ENCODE measurements at regions not wholly inside any gene's neighbourhood (a gene's known extent, or its start where the extent isn't known, plus 50 kb on each side); places are given as distances from the start of the nearest gene placed in this dataset.

GRCh38 chr18:45494811-45495210 is 120.5 kb upstream of the SLC14A2 start:
- no peaks in the 10 kb centered on the region for H3K27me3 ChIP-seq (ENCODE audit: control insufficient read depth, insufficient read depth, low read length)
- no peak overlapping the region for H3K27ac ChIP-seq (ENCODE audit: low read length)
- H3K4me3 ChIP-seq (ENCODE audit: low read length): no peak overlapping the region
- no peaks in the 10 kb centered on the region for H3K9me3 ChIP-seq (ENCODE audit: control insufficient read depth, insufficient read depth, low read length)
- no CpG with 5 or more reads among the region's 6 CpGs for WGBS (ENCODE audit: insufficient coverage, insufficient read length)
- DNase-seq (ENCODE audit: low read depth, low spot score): no peak
- no peaks in the 10 kb centered on the region for H3K36me3 ChIP-seq (ENCODE audit: control insufficient read depth, insufficient read depth, low read length)
- no peaks in the 10 kb centered on the region for H3K4me1 ChIP-seq (ENCODE audit: control insufficient read depth, insufficient read depth, low read length)

DNA sequence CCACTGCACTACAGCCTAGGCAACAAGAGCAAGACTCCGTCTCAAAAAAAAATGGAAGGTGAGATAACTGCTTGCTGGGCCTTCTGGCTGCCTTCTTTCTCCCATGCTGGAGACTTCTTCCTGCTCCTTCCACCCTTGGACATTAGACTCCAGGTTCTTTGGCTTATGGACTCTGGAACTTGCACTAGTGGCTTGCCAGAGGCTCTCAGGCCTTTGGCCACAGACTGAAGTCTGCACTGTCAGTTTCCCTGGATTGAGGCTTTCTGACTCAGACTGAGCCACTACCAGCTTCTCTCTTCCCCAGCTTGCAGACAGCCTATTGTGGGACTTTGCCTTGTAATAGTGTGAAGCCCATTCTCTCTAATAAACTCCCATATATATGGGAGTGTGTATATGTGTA is 118.5 kb upstream of the SLC14A2 start:
- Histone ChIP-seq H3K36me3 (ENCODE audit: control insufficient read depth, insufficient read depth, low read length) (no peaks in the 10 kb centered on the region), H3K9me3 (ENCODE audit: control insufficient read depth, insufficient read depth, low read length) (no peaks in the 10 kb centered on the region), H3K4me3 (ENCODE audit: low read length) (no peak overlapping the region), H3K4me1 (ENCODE audit: control insufficient read depth, insufficient read depth, low read length) (no peaks in the 10 kb centered on the region), H3K27ac (ENCODE audit: low read length) (no peak overlapping the region), H3K27me3 (ENCODE audit: control insufficient read depth, insufficient read depth, low read length) (no peaks in the 10 kb centered on the region)
- DNase-seq (ENCODE audit: low read depth, low spot score): no peak
- no CpG with 5 or more reads among the region's 1 CpG for WGBS (ENCODE audit: insufficient coverage, insufficient read length)

DNA sequence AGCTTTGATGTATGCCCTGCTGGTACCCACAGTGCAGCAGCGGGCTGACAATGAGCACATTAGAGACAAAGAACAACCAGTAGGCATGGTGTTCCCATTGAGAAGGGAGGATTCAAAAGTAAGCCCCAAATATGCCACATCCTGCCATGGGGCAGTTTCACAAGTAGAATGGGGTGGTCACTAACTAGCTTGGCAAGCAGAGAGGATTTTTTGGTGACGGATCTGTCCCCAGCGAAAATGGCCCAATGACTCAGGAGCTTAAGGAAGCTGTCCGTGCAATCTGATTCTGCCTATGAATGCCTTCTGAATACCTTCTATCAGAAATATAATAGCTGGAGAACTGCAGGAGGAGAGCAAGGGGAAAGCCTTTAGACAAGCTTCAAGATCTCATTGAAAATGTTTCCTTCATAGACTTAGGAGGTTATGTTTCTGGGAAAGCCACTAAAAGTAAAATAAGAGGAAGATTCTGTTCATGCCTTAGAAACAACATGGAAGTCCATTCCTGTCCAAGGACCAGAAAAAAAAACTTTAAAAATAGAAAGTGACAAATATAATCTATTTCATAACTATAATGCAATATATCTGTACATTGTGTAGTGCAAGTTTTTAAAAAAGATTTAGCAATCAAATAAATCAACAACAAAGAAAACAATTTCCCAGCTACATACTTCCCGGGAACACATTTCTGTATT is 117.5 kb upstream of the SLC14A2 start:
- no peak overlapping the region for H3K4me3 ChIP-seq (ENCODE audit: low read length)
- DNase-seq (ENCODE audit: low read depth, low spot score): no peak
- WGBS (ENCODE audit: insufficient coverage, insufficient read length): no CpG with 5 or more reads among the region's 5 CpGs
- H3K9me3 ChIP-seq (ENCODE audit: control insufficient read depth, insufficient read depth, low read length): no peaks in the 10 kb centered on the region
- H3K4me1 ChIP-seq (ENCODE audit: control insufficient read depth, insufficient read depth, low read length): no peaks in the 10 kb centered on the region
- H3K27ac ChIP-seq (ENCODE audit: low read length): no peak overlapping the region
- H3K36me3 ChIP-seq (ENCODE audit: control insufficient read depth, insufficient read depth, low read length): no peaks in the 10 kb centered on the region
- H3K27me3 ChIP-seq (ENCODE audit: control insufficient read depth, insufficient read depth, low read length): no peaks in the 10 kb centered on the region

DNA sequence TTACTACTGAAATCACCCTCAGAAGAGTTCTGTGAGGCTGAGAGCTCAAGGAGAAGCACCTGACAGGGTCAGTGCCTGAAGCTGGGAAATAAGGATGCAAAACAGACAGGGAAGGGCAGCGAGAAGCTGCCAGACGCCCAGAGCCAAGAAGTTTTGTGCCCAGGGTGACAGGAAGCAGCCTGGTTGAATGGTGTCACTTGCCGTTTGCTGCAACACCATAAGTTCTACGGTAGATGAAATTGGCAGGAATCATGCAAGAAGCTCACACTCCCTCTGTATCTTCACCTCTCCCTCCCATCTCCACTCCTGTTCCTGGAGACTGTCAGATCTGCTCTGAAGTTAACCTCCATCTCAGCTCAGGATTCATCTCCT is 117.0 kb upstream of the SLC14A2 start:
- no peaks in the 10 kb centered on the region for H3K4me1 ChIP-seq (ENCODE audit: control insufficient read depth, insufficient read depth, low read length)
- no peak for DNase-seq (ENCODE audit: low read depth, low spot score)
- H3K4me3 ChIP-seq (ENCODE audit: low read length): no peak overlapping the region
- H3K27ac ChIP-seq (ENCODE audit: low read length): no peak overlapping the region
- H3K27me3 ChIP-seq (ENCODE audit: control insufficient read depth, insufficient read depth, low read length): no peaks in the 10 kb centered on the region
- no CpG with 5 or more reads among the region's 4 CpGs for WGBS (ENCODE audit: insufficient coverage, insufficient read length)
- no peaks in the 10 kb centered on the region for H3K36me3 ChIP-seq (ENCODE audit: control insufficient read depth, insufficient read depth, low read length)
- no peaks in the 10 kb centered on the region for H3K9me3 ChIP-seq (ENCODE audit: control insufficient read depth, insufficient read depth, low read length)

- no peaks in the 10 kb centered on the region for H3K27me3 ChIP-seq (ENCODE audit: control insufficient read depth, insufficient read depth, low read length)
- H3K4me1 ChIP-seq (ENCODE audit: control insufficient read depth, insufficient read depth, low read length): no peaks in the 10 kb centered on the region
- DNase-seq (ENCODE audit: low read depth, low spot score): no peak
- no peaks in the 10 kb centered on the region for H3K36me3 ChIP-seq (ENCODE audit: control insufficient read depth, insufficient read depth, low read length)
- no peak overlapping the region for H3K27ac ChIP-seq (ENCODE audit: low read length)
- H3K4me3 ChIP-seq (ENCODE audit: low read length): no peak overlapping the region
- H3K9me3 ChIP-seq (ENCODE audit: control insufficient read depth, insufficient read depth, low read length): no peaks in the 10 kb centered on the region
- no CpG with 5 or more reads among the region's 3 CpGs for WGBS (ENCODE audit: insufficient coverage, insufficient read length)
Measured at GRCh38 chr18:45503990-45504389, 111.3 kb upstream of the SLC14A2 start.

GRCh38 chr18:45505497-45506206 is 109.6 kb upstream of the SLC14A2 start:
- no peaks in the 10 kb centered on the region for H3K4me1 ChIP-seq (ENCODE audit: control insufficient read depth, insufficient read depth, low read length)
- H3K27me3 ChIP-seq (ENCODE audit: control insufficient read depth, insufficient read depth, low read length): no peaks in the 10 kb centered on the region
- no peak overlapping the region for H3K27ac ChIP-seq (ENCODE audit: low read length)
- WGBS (ENCODE audit: insufficient coverage, insufficient read length): no CpG with 5 or more reads among the region's 12 CpGs
- H3K36me3 ChIP-seq (ENCODE audit: control insufficient read depth, insufficient read depth, low read length): no peaks in the 10 kb centered on the region
- H3K4me3 ChIP-seq (ENCODE audit: low read length): no peak overlapping the region
- H3K9me3 ChIP-seq (ENCODE audit: control insufficient read depth, insufficient read depth, low read length): no peaks in the 10 kb centered on the region
- no peak for DNase-seq (ENCODE audit: low read depth, low spot score)

GRCh38 chr18:45506951-45507350 is 108.3 kb upstream of the SLC14A2 start:
- no peaks in the 10 kb centered on the region for H3K9me3 ChIP-seq (ENCODE audit: control insufficient read depth, insufficient read depth, low read length)
- H3K36me3 ChIP-seq (ENCODE audit: control insufficient read depth, insufficient read depth, low read length): no peaks in the 10 kb centered on the region
- H3K27ac ChIP-seq (ENCODE audit: low read length): no peak overlapping the region
- H3K27me3 ChIP-seq (ENCODE audit: control insufficient read depth, insufficient read depth, low read length): no peaks in the 10 kb centered on the region
- H3K4me3 ChIP-seq (ENCODE audit: low read length): no peak overlapping the region
- WGBS (ENCODE audit: insufficient coverage, insufficient read length): no CpG with 5 or more reads among the region's 4 CpGs
- no peak for DNase-seq (ENCODE audit: low read depth, low spot score)
- H3K4me1 ChIP-seq (ENCODE audit: control insufficient read depth, insufficient read depth, low read length): no peaks in the 10 kb centered on the region

- no peaks in the 10 kb centered on the region for H3K4me1 ChIP-seq (ENCODE audit: control insufficient read depth, insufficient read depth, low read length)
- DNase-seq (ENCODE audit: low read depth, low spot score): no peak
- no peak overlapping the region for H3K27ac ChIP-seq (ENCODE audit: low read length)
- no peaks in the 10 kb centered on the region for H3K27me3 ChIP-seq (ENCODE audit: control insufficient read depth, insufficient read depth, low read length)
- H3K36me3 ChIP-seq (ENCODE audit: control insufficient read depth, insufficient read depth, low read length): no peaks in the 10 kb centered on the region
- H3K4me3 ChIP-seq (ENCODE audit: low read length): no peak overlapping the region
- no peaks in the 10 kb centered on the region for H3K9me3 ChIP-seq (ENCODE audit: control insufficient read depth, insufficient read depth, low read length)
- WGBS (ENCODE audit: insufficient coverage, insufficient read length): no CpG with 5 or more reads among the region's 4 CpGs
Measured at GRCh38 chr18:45509535-45509934, 105.7 kb upstream of the SLC14A2 start.

DNA sequence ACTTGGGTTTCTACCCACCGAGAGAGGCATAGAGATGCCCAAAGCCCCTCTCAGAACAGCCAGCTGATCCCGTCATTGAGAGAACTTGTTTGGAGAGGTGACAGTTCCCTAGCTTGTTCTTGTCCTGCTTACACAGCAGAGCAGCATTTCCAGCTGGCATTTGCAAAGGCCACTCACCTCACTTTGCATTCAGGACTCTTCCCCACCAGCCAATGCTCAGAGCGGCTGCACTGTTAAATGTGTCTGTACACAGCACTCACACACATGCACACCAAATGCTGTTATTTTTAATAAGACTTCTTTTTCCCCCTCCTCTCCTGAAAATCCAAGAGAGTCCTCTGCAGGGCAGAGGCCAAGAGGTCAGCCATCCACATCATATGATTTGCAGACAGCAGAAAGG is 104.6 kb upstream of the SLC14A2 start:
- Histone ChIP-seq H3K4me1 (ENCODE audit: control insufficient read depth, insufficient read depth, low read length) (no peaks in the 10 kb centered on the region), H3K4me3 (ENCODE audit: low read length) (no peak overlapping the region), H3K36me3 (ENCODE audit: control insufficient read depth, insufficient read depth, low read length) (no peaks in the 10 kb centered on the region), H3K27ac (ENCODE audit: low read length) (no peak overlapping the region), H3K9me3 (ENCODE audit: control insufficient read depth, insufficient read depth, low read length) (no peaks in the 10 kb centered on the region), H3K27me3 (ENCODE audit: control insufficient read depth, insufficient read depth, low read length) (no peaks in the 10 kb centered on the region)
- no peak for DNase-seq (ENCODE audit: low read depth, low spot score)
- no CpG with 5 or more reads among the region's 3 CpGs for WGBS (ENCODE audit: insufficient coverage, insufficient read length)

- no peak overlapping the region for H3K4me3 ChIP-seq (ENCODE audit: low read length)
- no peaks in the 10 kb centered on the region for H3K9me3 ChIP-seq (ENCODE audit: control insufficient read depth, insufficient read depth, low read length)
- no peak for DNase-seq (ENCODE audit: low read depth, low spot score)
- no CpG with 5 or more reads among the region's 5 CpGs for WGBS (ENCODE audit: insufficient coverage, insufficient read length)
- no peak overlapping the region for H3K27ac ChIP-seq (ENCODE audit: low read length)
- no peaks in the 10 kb centered on the region for H3K36me3 ChIP-seq (ENCODE audit: control insufficient read depth, insufficient read depth, low read length)
- H3K27me3 ChIP-seq (ENCODE audit: control insufficient read depth, insufficient read depth, low read length): no peaks in the 10 kb centered on the region
- no peaks in the 10 kb centered on the region for H3K4me1 ChIP-seq (ENCODE audit: control insufficient read depth, insufficient read depth, low read length)
Measured at GRCh38 chr18:45512363-45512953, 102.8 kb upstream of the SLC14A2 start.

Measured in iPS DF 6.9 (cell line).